Endothelial cell of umbilical vein (primary cell): ENCODE measurements at regions not wholly inside any gene's neighbourhood (a gene's known extent, or its start where the extent isn't known, plus 50 kb on each side); places are given as distances from the start of the nearest gene placed in this dataset.

Experiments used
- EZH2 ChIP-seq: IDR thresholded peaks from 2 replicates; pipeline ENCODE4 v1.6.1; 2012; ENCODE audit warnings: borderline replicate concordance, low read depth, mild to moderate bottlenecking, moderate library complexity, low read length, inconsistent platforms; ENCODE audit not compliant: severe bottlenecking
- POLR2A ChIP-seq: IDR thresholded peaks from 2 replicates; pipeline ENCODE4 v1.6.1; 2012; ENCODE audit warnings: low read depth, mild to moderate bottlenecking, control low read depth, low read length
- POLR2AphosphoS5 ChIP-seq: IDR thresholded peaks from 2 replicates; pipeline ENCODE4 v1.6.1; 2012; ENCODE audit warnings: low read depth, mild to moderate bottlenecking, control low read depth, low read length, moderate library complexity; ENCODE audit not compliant: insufficient read depth
- TF ChIP-seq, protein P1 (sequence below), 2 donors: IDR thresholded peaks; 1 replicate in 1 of 2; 2 replicates in 1 of 2; pipeline ENCODE4 v1.5.1; 2011; ENCODE audit warnings: low read length in 2 of 2, mild to moderate bottlenecking in 2 of 2, moderate library complexity in 2 of 2, control low read depth in 1 of 2, inconsistent platforms in 1 of 2, low read depth in 1 of 2; ENCODE audit not compliant: insufficient read depth in 1 of 2; ENCODE audit errors: extremely low read depth in 1 of 2

- TF ChIP-seq POLR2A (no peak), POLR2AphosphoS5 (no peak), EZH2 (no peak)
- TF ChIP-seq, protein P1, sequence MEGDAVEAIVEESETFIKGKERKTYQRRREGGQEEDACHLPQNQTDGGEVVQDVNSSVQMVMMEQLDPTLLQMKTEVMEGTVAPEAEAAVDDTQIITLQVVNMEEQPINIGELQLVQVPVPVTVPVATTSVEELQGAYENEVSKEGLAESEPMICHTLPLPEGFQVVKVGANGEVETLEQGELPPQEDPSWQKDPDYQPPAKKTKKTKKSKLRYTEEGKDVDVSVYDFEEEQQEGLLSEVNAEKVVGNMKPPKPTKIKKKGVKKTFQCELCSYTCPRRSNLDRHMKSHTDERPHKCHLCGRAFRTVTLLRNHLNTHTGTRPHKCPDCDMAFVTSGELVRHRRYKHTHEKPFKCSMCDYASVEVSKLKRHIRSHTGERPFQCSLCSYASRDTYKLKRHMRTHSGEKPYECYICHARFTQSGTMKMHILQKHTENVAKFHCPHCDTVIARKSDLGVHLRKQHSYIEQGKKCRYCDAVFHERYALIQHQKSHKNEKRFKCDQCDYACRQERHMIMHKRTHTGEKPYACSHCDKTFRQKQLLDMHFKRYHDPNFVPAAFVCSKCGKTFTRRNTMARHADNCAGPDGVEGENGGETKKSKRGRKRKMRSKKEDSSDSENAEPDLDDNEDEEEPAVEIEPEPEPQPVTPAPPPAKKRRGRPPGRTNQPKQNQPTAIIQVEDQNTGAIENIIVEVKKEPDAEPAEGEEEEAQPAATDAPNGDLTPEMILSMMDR (IDR thresholded peaks at IDR 0.05; ENCODE audit: extremely low read depth in 1 of 2, insufficient read depth in 1 of 2, low read depth in 1 of 2, low read length in 2 of 2) = no peak
Observed at GRCh38 chr5:152477536-152477935, 72.5 kb upstream of the NMUR2 start.
